HG03442 (cell line): ENCODE measurements at regions not wholly inside any gene's neighbourhood (a gene's known extent, or its start where the extent isn't known, plus 50 kb on each side); places are given as distances from the start of the nearest gene placed in this dataset.
"Not testable (repeated sequence)": the region's sequence is repeated elsewhere in the genome, so short reads cannot be mapped to it uniquely, and the experiment has no call there.

Experiments
- ATAC-seq: cut with Tn5 transposase; IDR thresholded peaks from one replicate; pipeline ENCODE4 v1.9.1; 2021; ENCODE audit warnings: mild to moderate bottlenecking, moderate library complexity; ENCODE audit not compliant: unreplicated experiment

DNA sequence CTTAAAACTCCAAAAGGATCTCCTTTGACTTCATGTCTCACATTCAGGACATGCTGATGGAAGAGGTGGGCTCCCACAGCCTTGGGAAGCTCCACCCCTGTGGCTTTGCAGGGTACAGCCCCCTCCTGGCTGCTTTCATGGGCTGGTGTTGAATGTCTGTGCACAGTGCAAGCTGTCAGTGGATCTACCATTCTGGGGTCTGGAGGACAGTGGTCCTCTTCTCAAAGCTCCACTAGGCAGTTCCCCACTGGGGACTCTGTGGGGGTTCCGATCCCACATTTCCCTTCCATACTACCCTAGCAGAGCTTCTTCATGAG, 150.2 kb upstream of the FBXL17 start:
- ATAC-seq = not testable (repeated sequence)

DNA sequence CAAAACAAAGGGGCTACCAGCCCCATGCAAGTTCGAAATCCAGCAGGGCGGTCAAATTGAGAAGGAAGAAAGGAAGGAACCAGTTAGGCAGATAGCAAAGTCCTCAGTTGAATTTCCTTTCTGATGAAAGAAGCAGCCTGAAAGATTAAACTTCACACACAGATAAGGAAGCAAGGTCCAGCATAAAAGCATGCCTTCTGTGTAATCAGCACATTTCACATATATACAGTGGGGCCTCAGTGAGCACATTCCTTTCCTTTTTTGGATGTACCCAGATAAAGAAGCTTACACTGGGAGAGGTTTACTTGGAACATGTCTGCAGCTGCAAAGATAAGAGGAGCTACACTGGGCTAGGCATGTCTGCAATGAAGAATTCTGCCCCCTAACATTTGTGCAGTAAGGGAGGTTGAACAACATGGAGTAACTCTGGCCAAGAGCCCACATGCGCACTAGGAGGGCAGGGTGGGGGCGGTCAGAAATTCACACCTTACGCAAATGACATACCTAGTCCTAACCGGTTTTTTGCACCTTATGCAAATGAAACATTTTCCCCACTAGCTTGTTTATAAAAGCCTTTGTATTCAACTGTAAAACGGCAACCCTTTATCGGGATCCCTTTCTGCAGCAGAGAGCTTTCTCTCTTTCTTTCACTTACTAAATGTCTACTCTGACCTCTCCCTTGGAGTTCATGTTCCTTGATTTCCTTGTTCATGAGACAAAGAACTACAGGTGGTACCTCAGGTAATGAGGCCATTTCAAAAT, 149.7 kb upstream of the FBXL17 start:
- ATAC-seq = no peak

DNA sequence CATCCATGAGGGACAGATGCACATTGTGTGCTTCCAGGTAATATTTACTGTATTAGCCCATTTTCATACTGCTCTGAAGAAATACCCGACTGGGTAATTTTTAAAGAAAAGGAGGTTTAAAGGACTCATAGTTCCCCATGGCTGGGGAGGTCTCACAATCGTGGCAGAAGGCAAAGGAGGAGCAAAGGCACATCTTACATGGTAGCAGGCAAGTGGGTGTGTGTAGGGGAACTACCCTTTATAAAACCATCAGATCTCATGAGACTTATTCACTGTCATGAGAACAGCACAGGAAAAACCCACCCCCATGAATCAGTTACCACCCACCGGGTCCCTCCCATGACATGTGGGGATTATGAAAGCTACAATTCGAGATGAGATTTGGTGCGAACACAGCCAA, 148.8 kb upstream of the FBXL17 start:
- no peak for ATAC-seq

DNA sequence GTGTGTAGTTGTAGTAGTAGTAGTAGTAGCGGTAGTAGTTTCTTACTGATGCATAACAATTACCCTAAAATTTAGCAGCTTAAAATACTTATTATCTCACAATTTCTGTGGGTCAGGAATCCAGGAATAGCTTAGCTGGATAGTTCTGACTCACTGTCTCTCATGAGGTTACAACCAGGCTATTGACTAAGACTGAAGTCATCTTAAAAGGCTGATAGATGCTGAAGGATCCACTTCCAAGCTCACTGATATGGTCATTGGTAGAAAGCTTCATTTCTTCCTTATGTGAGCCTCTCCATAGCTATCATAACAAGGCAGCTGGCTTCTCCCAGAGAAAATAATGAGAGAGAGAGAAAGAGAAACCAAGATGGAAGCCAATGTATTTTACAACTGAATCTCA, 147.5 kb upstream of the FBXL17 start:
- ATAC-seq = no peak

DNA sequence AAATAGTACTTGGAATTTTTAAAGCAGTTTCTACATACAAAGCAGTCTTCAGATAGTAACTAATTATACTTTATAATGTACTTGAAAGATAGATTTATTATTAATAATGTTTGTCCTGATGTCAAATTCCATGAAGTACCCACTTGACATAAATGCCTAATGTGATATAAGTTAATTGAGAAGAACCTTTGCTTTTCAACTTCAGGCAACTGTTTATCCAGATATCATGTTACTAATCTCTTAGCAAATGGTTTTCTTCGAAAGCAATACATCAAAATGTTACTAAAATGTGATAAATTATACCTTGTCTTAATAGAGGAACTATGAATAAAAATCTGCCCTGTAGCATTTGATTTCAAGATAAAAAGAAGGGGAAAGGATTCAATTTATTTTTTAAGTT, 146.8 kb upstream of the FBXL17 start:
- no peak for ATAC-seq

DNA sequence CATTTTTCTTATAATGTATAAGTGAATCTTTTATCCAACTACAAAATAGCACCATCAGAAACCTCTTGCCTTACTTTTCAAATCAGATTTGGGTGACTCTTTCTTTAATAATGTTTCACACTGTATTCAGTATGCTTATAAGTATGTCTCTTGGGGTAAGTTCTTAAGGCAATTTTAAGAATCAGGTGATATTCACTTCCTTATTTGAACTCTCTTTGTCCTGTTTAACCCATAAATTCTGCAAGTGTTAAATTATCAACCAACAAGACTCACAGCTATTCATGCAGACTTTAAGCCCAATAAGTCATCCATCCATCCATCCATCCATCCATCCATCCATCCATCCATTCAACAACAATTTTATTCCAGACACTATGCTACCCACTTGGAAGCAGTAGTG, 142.7 kb upstream of the FBXL17 start:
- no peak for ATAC-seq

DNA sequence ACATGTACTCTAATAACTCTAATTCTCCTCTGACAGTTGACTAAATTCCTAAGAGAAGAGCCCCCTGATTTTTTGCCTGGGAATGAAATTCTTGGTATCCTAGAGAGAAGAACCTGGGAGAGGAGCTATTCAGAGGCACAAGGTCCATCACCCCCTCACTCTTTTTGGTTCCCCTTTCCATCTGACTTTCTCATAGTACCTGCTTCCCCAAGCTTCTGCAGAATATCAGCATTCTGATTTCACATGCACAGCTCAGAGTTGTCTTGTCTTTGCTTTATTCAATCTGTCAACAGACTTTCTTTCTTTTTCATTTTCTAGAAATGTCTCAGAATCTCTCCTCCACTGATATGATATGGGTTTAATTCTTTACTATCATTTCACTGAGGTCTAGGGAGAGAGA, 141.5 kb upstream of the FBXL17 start:
- ATAC-seq = no peak

DNA sequence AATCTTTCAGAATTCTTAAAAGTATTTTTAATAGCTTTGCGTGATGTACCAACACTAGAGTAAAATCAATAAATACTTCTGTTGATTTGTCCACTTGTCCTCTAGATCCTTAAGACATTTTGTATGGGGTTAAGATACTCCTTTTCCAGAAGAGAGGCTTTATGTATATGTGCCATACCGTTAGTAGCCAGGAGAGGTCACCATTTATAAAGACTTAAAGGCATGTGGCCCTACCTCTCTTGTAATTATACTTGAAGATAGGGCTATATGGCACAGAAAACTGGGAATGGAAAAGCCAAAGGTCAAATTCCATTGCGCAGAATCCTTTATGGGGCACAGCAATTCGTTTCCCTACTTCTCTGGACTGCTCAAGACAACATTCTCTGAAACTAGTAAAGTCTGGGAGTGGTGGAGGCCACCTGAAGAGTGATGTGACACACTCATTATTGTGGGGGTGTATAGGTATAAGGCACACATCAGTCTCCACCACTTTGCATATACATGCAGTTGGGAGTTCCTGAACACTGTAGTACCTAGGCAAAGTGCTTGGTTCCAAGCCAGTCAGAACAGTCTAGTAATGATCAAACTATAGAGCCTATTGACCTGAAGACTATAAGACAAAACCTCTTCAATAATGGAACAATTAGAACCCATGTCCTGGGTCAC, 140.1 kb upstream of the FBXL17 start:
- ATAC-seq = peak; percentile 37

DNA sequence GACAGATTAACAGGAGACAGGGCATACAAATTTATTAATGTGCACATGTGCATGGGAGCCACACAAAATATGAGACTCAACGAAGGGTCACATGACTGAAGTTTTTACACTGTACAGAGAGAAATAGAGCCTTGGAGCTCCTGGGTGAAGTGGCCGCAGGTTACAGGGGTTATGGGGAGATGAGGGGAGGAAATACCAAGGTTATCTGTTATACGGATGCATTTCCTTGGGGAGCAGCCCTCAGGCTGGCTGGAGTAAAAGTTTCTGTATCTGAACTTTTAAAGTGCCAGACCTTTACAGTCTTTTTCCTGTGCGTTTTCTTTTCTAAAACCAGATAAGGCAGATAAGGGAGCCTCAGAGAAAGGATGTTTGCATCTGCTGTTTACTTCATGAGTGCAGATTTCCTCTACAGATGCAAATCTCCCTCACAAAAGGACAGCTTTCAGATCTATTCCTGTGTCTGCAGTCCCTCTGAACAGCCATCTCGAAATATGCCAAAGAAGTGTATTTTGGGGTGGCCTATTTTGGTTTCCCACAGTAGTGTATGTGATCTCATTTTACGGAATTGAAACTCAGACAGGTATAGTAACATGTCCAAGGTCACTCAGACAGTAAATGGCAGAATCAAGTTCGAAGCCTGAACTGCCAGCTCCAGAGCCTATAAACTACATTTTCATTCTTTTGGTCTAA, 139.3 kb upstream of the FBXL17 start:
- peak; percentile 90 for ATAC-seq

DNA sequence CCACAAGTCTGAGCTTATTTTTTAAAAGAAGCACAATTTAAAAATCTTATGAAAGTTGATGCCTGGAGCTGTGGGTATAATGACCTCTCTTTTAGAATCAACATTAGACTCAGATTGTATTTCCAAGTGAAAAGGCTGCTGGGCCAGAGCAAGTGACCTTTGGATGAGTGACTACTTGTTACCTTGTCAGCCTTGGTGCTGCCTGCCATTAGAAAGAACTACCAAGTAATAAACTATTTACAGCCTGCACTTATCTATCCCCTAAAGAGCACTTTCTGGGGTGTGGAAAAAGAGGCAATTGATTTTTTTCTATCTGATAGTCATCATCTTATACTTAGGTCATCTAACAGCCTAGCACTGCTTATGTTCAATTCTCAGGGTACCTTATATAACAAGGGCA, 134.9 kb upstream of the FBXL17 start:
- ATAC-seq = no peak

DNA sequence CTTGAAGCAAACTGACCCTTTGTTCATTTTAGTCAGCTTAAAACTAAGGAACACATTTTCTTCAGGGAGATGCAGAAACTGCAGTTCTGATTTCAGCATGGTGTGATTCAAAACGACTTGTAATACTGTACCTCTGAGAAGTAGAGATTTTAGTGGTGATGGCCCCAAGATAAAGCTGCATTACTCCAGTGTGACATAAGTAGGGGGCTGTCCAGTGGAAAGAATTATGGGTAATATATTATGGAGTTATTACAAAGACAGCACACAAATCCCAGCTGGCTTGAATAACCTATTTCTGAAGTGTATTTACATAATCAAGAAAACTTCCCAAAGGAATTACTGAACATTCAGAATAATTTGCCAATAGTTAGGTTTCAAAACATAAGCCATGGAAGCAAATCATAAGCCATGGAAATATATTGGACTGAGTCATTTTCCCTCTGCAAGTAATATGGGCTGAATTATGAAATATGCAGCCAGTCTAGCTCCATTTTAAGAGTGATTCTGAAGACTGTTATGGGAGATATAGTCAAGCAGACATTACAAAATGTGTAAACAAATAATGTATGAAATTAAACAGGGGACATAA, 133.7 kb upstream of the FBXL17 start:
- no peak for ATAC-seq

DNA sequence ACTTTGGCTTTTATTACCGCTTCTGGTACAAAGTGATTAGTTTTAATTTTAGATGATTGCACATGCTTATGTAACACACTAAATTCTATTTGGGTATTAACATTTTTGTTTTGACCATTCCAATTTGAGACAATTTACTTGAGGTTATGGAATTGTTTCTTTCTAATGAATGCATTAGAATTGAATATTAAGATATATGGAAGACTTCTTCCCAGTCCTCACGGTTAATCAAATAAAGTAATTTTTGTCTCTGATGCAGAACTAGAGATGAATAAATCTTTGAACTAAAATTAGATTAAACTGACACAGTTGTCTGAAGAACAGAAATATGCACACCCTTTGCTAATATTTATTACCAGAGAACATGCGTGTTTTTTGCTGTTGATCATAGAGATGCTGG, 127.1 kb upstream of the FBXL17 start:
- ATAC-seq = no peak

DNA sequence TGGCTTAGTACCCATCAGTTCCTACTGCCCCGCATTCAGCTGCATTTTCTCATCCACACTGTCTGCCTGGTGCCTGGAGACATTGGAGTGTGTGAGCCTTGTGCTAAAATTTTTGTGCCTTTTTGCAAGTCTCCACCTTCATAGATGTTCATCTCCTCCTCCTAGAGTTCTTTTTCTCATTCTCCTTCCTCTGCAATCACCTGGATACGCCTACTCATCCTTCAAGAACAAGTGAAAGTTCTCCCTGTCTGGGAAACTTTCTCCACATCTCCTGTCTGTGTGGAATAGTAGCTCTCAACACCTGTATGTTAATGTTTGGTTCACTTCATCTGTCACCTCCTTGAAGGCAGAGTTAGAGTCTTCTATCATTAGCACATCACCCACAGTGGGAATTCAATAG, 125.7 kb upstream of the FBXL17 start:
- ATAC-seq = no peak

DNA sequence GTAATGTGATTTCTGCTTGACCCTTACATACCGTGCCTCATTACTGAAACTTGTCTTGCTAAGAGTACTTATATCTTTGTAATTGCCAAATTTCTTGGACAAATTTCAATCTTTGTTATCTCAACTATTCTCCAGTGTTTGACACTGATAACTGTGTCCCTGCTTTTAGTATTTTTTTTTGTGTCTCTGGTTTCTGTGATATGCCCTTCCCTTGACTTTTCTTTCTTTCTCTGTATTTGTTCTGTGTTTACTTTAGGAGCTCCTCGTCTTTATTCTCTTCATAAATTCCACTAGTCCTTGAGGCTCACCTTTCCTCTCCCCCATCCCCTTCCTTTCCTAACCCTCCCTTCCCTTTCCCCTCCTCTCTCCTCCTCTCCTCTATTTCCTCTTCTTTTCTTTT, 123.7 kb upstream of the FBXL17 start:
- ATAC-seq = no peak

DNA sequence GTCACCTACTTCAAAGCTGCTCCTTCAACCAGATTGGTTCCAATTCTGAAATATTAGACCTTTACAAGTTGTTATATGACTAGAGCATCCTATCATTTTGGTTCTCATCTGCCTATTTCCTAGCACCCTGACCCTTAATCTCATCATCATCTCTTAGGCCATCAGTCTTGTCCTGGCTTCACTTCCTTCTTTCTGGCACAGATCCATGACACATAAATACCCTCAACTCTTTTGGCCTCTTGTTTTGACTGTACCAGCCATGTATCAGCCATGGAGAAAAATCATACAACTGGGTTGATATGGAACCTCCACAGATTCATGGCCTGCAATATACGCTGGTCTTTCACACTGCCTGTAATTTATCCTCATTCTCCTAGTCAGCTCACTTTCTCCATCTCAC, 123.1 kb upstream of the FBXL17 start:
- no peak for ATAC-seq

DNA sequence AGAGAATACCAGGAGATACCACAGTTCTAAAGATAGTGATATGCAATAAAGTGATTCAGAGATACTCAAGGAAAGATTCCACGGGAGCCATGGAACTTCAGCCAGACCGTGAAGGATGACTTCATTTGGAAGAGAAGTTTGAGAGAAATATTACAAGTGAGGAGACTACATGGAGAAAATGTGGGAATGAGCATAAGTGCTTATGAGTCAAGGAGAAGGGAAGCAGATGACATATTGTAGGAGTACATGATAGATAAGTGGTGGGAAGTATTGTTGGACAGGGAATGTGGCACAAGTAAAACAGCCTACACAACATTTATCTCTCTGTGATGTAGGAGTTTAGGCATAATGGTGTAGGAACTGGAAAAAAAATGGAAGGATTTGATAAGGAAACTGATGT, 122.1 kb upstream of the FBXL17 start:
- ATAC-seq = no peak

DNA sequence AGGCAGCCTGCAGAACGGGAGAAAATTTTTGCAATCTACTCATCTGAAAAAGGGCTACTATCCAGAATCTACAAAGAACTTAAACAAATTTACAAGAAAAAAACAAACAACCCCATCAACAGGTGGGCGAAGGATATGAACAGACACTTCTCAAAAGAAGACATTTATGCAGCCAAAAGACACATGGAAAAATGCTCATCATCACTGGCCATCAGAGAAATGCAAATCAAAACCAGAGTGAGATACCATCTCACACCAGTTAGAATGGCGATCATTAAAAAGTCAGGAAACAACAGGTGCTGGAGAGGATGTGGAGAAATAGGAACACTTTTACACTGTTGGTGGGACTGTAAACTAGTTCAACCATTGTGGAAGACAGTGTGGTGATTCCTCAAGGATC, 113.7 kb upstream of the FBXL17 start:
- not testable (repeated sequence) for ATAC-seq

DNA sequence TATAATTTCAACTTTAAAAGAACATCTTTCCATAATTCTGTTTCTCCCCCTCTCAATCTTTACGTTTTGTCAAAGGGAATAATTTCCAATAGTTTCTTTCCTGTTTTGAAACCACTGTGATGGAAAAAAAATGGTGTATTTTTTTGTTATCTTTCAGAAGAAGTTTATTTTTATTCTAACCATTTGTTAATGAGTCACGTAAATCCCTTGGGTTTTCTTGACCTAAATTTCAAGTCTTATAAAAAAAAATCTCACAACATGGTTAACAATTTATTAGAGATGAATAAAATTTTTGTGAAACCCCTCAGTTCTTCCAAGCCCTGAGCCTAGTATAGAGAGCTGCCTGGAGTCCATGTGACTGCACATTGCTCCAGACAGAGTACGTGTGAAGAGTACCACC, 106.1 kb upstream of the FBXL17 start:
- no peak for ATAC-seq

DNA sequence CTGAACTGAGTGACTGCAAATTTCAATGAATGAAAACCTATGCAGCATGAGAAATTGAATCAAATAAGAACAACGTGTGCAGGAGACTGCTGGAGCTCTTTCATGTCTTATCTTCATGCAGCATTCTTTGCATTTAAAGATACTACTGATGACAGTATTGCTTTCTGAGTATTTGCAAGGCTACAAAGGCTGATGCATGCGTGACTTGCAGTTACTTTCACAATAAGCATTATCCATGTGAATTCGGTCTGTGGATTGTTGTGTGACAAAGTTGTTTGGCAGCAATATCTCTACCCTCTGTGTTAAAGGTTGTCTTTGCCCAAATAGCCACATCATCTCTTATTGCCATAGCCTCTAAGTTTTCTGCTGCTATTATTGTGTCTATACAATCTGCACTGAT, 102.1 kb upstream of the FBXL17 start:
- ATAC-seq = no peak

DNA sequence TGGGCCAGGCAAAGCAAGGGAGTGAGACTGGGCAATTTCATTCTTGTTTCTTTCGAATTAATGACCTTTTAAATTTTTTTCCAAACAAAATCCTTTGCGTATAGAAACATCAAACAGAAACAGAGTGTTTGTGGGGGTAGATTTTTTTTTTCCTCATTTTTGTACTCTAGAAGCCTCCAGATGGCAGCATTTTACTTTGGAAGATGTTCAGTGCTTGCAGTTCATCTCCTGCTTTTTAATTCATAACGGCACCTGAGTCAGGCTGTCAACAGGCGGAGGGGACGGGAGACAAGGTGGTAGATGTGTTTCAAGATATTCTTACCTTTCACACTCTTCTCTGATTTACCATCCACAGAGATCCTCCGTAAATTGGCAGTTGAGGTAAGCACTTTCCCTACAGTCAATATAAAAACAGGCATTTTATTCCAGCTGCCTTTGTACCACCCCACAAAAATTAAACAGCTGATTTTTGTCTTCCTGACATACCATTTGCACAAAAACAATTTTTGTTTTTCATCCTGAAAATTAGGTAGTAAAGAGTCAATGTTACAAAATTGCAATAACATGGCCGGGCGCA, 99.5 kb upstream of the FBXL17 start:
- peak; percentile 52 for ATAC-seq

DNA sequence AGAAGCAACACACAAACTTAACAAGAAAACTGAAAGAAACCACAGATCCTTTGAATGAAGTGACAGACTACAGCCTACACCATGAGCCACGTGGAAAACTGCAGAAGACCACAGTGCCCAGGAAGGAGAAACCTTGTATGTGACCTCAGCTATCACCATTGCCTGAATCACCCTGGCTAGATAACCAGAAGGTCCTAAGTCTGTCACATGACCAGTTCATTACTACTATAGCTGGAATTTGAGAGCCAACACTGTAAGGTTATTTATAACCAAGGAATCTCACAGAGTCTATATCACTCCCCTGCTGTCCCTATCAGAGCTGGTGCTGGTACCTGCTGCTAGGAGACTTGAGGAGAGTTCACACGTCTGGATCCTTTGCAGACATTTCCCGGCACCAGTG, 90.3 kb upstream of the FBXL17 start:
- ATAC-seq = no peak

DNA sequence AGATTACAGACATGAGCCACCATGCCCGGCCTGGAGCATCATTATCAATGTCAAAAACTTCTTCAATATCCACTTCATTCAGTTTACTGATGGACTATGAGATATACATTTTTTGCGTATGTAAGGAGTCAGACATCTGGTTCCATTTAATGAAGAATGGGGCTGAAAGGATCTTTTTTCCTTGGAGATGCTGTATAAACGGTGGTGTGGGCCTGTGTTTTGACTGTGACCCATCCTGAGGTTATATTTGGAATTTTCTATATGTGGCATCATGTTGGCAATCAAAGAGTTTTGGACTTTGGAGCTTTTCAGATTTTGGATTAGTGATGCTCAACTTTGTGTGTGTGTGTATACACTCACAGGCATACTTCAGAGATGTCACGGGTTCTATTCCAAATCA, 85.7 kb upstream of the FBXL17 start:
- ATAC-seq = no peak
